Heart left ventricle (tissue), 16 donors: ENCODE measurements at regions not wholly inside any gene's neighbourhood (a gene's known extent, or its start where the extent isn't known, plus 50 kb on each side); places are given as distances from the start of the nearest gene placed in this dataset.

Source experiments
- ATAC-seq, 4 donors: fragments of 200-7000 bp; cut with Tn5 transposase; one replicate each; pipeline ENCODE4 v1.9.1; 2020 to 2022; ENCODE audit warnings: moderate library complexity in 4 of 4, mild to moderate bottlenecking in 3 of 4, moderate number of reproducible peaks in 1 of 4
- DNase-seq, 5 donors: peaks; one replicate each; pipeline ENCODE4 v3.0.0-alpha.2; 2020
- H3K27ac ChIP-seq, 12 donors: fragments of 200-600 bp; sonication (generic) in 4 of 12; one replicate each; pipeline versions ENCODE4 v1.5.0 to v1.8.0; 2016 to 2022; ENCODE audit warnings: mild to moderate bottlenecking in 2 of 12
- H3K27me3 ChIP-seq, 9 donors: fragments of 200-600 bp; sonication (generic) in 2 of 9; one replicate each; pipeline versions ENCODE4 v1.5.1 to v1.8.0; 2016 to 2022; ENCODE audit warnings: mild to moderate bottlenecking in 3 of 9
- H3K36me3 ChIP-seq, 9 donors: fragments of 200-600 bp; sonication (generic) in 2 of 9; one replicate each; pipeline versions ENCODE4 v1.5.0 to v1.8.0; 2018 to 2022; ENCODE audit warnings: mild to moderate bottlenecking in 2 of 9
- H3K4me1 ChIP-seq, 12 donors: fragments of 200-600 bp; sonication (generic) in 4 of 12; one replicate each; pipeline versions ENCODE4 v1.5.0 to v1.8.0; 2016 to 2022; ENCODE audit warnings: mild to moderate bottlenecking in 3 of 12
- H3K4me3 ChIP-seq, 12 donors: fragments of 200-600 bp; sonication (generic) in 4 of 12; one replicate each; pipeline versions ENCODE4 v1.5.0 to v1.8.0; 2017 to 2022; ENCODE audit warnings: mild to moderate bottlenecking in 9 of 12, moderate library complexity in 4 of 12
- H3K9me3 ChIP-seq, 12 donors: fragments of 200-600 bp; sonication (generic) in 4 of 12; one replicate each; pipeline versions ENCODE4 v1.5.0 to v1.8.0; 2016 to 2022; ENCODE audit warnings: mild to moderate bottlenecking in 1 of 12
- POLR2A ChIP-seq, 2 donors: fragments of 450-650 bp; IDR thresholded peaks; one replicate each; pipeline ENCODE4 v1.6.1; 2017; ENCODE audit warnings: antibody characterized with exemption in 2 of 2, mild to moderate bottlenecking in 2 of 2, moderate library complexity in 2 of 2
- WGBS, 4 donors: extraction: QIAGEN DNeasy Blood & Tissue Kit in 2 of 4; methylation state at CpG; one replicate each; pipeline versions ENCODE4 v1.1.5 to v1.1.7; 2013 to 2018; 5-methylcytosine and 5-hydroxymethylcytosine counted together
- intact Hi-C, 10 donors: fragments of 100-400 bp; cut with DNase I; formaldehyde crosslinking; loops; one replicate each; pipeline versions ENCODE4 v1.11.1 to v1.14.2; 2022
- TF ChIP-seq, protein P1 (sequence below), 12 donors: fragments of 200-600 bp; sonication (generic) in 4 of 12; IDR thresholded peaks; one replicate each; pipeline versions ENCODE4 v1.5.0 to v1.8.0; 2018 to 2022; ENCODE audit warnings: antibody characterized with exemption in 12 of 12, mild to moderate bottlenecking in 5 of 12
- donor health status: ischemic (EF 13 %, LVEDD 7.1; RV severe dilation, severe dysfunction).
- donor health status: healthy with polysubstance abuse.
- donor health status: DM: no; HTN: yes; CAD: no.
- donor health status: DM: no; HTN: no; CAD: no.
- donor health status: ischemic (EF 25% LVEDD 6.9; RV normal size, moderate dysfunction).
- donor health status: ischemic (EF 25% LVEDD 5.7; RV mildly dilated, moderate dysfunction).
- donor health status: healthy.
- donor health status: DM: yes; HTN: yes; CAD: no.
- donor health status: ischemic (EF 35%, LVEDD 5.7; RV mildly dilated, moderate dysfunction).
- donor health status: nonischemic (EF 11% LVEDD 7.7; RV severe dilation, severe dysfunction).
- donor health status: DM: yes; HTN: yes; CAD: no.
- donor health status: PGD.
- donor health status: ischemic (EF 29% LVEDD 5.4; RV normal size, mild dysfunction).
- donor health status: nonischemic (EF 23%, LVEDD 6.1; RV moderate dilation, normal function).

DNA sequence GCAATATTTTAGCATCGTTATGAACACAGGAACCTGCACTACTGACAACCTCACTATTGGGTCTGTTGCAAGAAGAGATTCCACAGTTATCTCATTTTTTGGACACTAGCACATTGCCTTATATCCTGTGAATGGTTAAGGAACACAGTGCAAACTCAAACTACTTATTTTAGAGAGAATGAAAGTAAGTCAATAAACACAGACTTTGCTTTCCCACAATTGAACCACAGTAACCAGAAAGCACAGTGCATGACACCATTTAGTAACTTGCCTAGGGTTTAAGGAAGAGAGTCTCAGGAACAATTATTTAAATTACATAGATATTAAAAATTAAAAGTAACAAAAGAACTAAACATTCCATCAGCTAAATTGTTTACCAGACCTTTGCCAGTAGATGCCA lies 468.8 kb downstream of the ZWINT start:
- TF ChIP-seq, protein P1, sequence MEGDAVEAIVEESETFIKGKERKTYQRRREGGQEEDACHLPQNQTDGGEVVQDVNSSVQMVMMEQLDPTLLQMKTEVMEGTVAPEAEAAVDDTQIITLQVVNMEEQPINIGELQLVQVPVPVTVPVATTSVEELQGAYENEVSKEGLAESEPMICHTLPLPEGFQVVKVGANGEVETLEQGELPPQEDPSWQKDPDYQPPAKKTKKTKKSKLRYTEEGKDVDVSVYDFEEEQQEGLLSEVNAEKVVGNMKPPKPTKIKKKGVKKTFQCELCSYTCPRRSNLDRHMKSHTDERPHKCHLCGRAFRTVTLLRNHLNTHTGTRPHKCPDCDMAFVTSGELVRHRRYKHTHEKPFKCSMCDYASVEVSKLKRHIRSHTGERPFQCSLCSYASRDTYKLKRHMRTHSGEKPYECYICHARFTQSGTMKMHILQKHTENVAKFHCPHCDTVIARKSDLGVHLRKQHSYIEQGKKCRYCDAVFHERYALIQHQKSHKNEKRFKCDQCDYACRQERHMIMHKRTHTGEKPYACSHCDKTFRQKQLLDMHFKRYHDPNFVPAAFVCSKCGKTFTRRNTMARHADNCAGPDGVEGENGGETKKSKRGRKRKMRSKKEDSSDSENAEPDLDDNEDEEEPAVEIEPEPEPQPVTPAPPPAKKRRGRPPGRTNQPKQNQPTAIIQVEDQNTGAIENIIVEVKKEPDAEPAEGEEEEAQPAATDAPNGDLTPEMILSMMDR (IDR thresholded peaks at IDR 0.05): no peak
- no peak for TF ChIP-seq POLR2A (IDR thresholded peaks at IDR 0.05)

DNA sequence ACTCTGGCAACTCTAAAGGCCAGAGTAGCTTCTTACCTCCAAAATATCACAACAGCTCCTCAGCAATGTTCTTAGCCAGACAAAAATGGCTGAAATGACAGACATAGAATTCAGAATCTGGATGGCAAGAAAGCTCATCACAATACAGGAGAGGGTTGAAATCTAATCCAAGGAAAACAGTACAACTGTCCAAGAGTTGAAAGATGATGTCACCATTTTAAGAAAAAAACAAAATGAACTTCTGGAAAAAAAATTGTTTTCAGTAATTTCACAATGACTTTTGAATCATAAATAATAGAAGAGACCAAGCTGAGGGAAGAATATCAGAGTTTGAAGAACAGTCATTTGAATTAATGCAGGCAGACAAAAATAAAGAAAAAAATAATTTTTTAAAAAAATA lies 479.5 kb downstream of the ZWINT start:
- Histone ChIP-seq H3K27ac (no peak overlapping the region), H3K4me1 (no peaks in the 10 kb centered on the region), H3K27me3 (no peaks in the 10 kb centered on the region), H3K4me3 (no peak overlapping the region), H3K36me3 (no peaks in the 10 kb centered on the region), H3K9me3 (peaks cover 0 to 15% (median 0%) of the 10 kb centered on the region in 12 donors)
- DNase-seq (no peak), ATAC-seq (no peak)
- intact Hi-C loops: no loop called here
- TF ChIP-seq POLR2A (IDR thresholded peaks at IDR 0.05): no peak
- TF ChIP-seq, protein P1 (IDR thresholded peaks at IDR 0.05): no peak

More for the DNA sequence above, 468.8 kb downstream of the ZWINT start:
- no peaks in the 10 kb centered on the region for H3K4me1 ChIP-seq
- H3K27me3 ChIP-seq: no peaks in the 10 kb centered on the region
- WGBS, 4 donors: 67 to 77% (median 74%) methylated on average over 1 of the region's 1 CpG
- no peak overlapping the region for H3K27ac ChIP-seq
- H3K36me3 ChIP-seq: no peaks in the 10 kb centered on the region
- H3K9me3 ChIP-seq: no peaks in the 10 kb centered on the region
- DNase-seq (no peak), ATAC-seq (no peak)
- H3K4me3 ChIP-seq: no peak overlapping the region
- intact Hi-C loops: no loop called here

DNA sequence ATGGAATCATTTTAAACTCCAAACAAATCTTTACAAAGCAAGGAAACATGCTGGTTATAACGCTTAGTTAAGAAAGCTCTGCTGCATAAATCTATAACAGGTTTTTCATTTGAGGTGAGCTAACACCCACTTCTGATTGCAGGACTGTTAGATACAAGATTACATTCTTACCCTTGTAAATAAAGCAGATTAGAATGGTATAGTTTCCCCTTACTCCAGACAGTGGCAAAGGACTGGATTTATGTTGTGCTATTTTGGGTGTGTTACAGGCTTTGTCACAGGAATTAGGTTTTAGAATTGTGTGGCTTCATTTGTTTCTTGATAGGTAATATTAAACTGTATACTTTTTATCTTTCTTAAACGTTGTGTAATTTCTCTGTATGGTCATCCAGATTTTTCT lies 487.6 kb downstream of the ZWINT start:
- H3K4me1 ChIP-seq: no peaks in the 10 kb centered on the region
- DNase-seq (no peak), ATAC-seq (no peak)
- whole genome bisulfite sequencing, 4 donors: 38 to 55% (median 48%) methylated on average over 2 of the region's 2 CpGs
- no peak overlapping the region for H3K27ac ChIP-seq
- intact Hi-C loops: no loop called here
- TF ChIP-seq, protein P1 (IDR thresholded peaks at IDR 0.05): no peak
- no peak for TF ChIP-seq POLR2A (IDR thresholded peaks at IDR 0.05)
- no peak overlapping the region for H3K4me3 ChIP-seq
- no peaks in the 10 kb centered on the region for H3K27me3 ChIP-seq
- no peaks in the 10 kb centered on the region for H3K36me3 ChIP-seq
- no peaks in the 10 kb centered on the region for H3K9me3 ChIP-seq

DNA sequence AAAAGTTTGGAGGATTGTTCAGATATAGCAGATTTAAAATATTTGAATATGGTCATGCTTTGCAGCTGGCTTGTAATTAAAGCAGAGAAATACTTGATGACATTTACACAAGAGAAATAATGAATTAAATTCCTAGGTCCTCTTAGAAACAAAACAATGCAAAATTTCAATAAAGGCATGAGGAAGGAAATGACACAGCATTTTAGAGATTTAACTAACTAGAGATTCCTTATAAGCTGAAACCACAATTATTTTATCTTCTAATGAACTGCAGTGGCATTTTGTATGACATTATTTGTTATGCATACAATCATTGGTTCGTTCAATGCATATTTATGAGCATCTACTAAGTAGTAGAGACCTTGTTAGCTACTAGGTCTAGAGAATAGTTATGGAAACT lies 490.9 kb downstream of the ZWINT start:
- H3K4me1 ChIP-seq: no peaks in the 10 kb centered on the region
- H3K36me3 ChIP-seq: no peaks in the 10 kb centered on the region
- 60 to 69% (median 65%) methylated on average over 1 of the region's 1 CpG for WGBS, 4 donors
- H3K27me3 ChIP-seq: no peaks in the 10 kb centered on the region
- no peaks in the 10 kb centered on the region for H3K9me3 ChIP-seq
- DNase-seq: no peak
- TF ChIP-seq, protein P1 (IDR thresholded peaks at IDR 0.05): no peak
- TF ChIP-seq POLR2A (IDR thresholded peaks at IDR 0.05): no peak
- intact Hi-C loops: no loop called here
- no peak overlapping the region for H3K4me3 ChIP-seq
- no peak overlapping the region for H3K27ac ChIP-seq
- no peak for ATAC-seq
